NCI-H2171 (cell line): ENCODE measurements at regions not wholly inside any gene's neighbourhood (a gene's known extent, or its start where the extent isn't known, plus 50 kb on each side); places are given as distances from the start of the nearest gene placed in this dataset.

Experiments used
- DNase-seq: peaks from one replicate; lab custom pipeline; 2025; lab: John Stamatoyannopoulos, UW

GRCh38 chr10:44242091-44242490 is 142.8 kb downstream of the CXCL12 start:
- no peak for DNase-seq

GRCh38 chr10:44240584-44241205 is 144.2 kb downstream of the CXCL12 start:
- DNase-seq, result no peak

GRCh38 chr10:44238212-44238611 is 146.7 kb downstream of the CXCL12 start:
- DNase-seq, result no peak

GRCh38 chr10:44237364-44238049 is 147.4 kb downstream of the CXCL12 start:
- DNase-seq, result no peak

- no peak for DNase-seq
These were observed 149.5 kb downstream of the CXCL12 start for GRCh38 chr10:44235363-44235762.

GRCh38 chr10:44234483-44234875 is 150.4 kb downstream of the CXCL12 start:
- DNase-seq, result no peak

GRCh38 chr10:44233561-44234482 is 151.1 kb downstream of the CXCL12 start:
- DNase-seq, result peak; percentile 3

GRCh38 chr10:44217274-44217820 is 167.6 kb downstream of the CXCL12 start:
- DNase-seq, result no peak

GRCh38 chr10:44216073-44216472 is 168.8 kb downstream of the CXCL12 start:
- no peak for DNase-seq

- DNase-seq, result no peak
These were observed 175.1 kb downstream of the CXCL12 start for GRCh38 chr10:44209811-44210210.

GRCh38 chr10:44207160-44207559 is 177.7 kb downstream of the CXCL12 start:
- no peak for DNase-seq

GRCh38 chr10:44206127-44206818 is 178.6 kb downstream of the CXCL12 start:
- DNase-seq, result no peak

GRCh38 chr10:44205067-44205466 is 179.8 kb downstream of the CXCL12 start:
- no peak for DNase-seq

- no peak for DNase-seq
These were observed 181.4 kb downstream of the CXCL12 start for GRCh38 chr10:44203535-44203934.

GRCh38 chr10:44202952-44203351 is 181.9 kb downstream of the CXCL12 start:
- no peak for DNase-seq

- peak; percentile 24 for DNase-seq
These were observed 183.2 kb downstream of the CXCL12 start for GRCh38 chr10:44201656-44202055.

- DNase-seq, result no peak
These were observed 183.9 kb downstream of the CXCL12 start for GRCh38 chr10:44201011-44201410.

- no peak for DNase-seq
These were observed 184.8 kb downstream of the CXCL12 start for GRCh38 chr10:44199991-44200655.

GRCh38 chr10:44199267-44199666 is 185.6 kb downstream of the CXCL12 start:
- no peak for DNase-seq

GRCh38 chr10:44198780-44199097 is 186.2 kb downstream of the CXCL12 start:
- no peak for DNase-seq

GRCh38 chr10:44198096-44198779 is 186.7 kb downstream of the CXCL12 start:
- DNase-seq, result no peak
